HL-60 (cell line): ENCODE measurements at regions not wholly inside any gene's neighbourhood (a gene's known extent, or its start where the extent isn't known, plus 50 kb on each side); places are given as distances from the start of the nearest gene placed in this dataset.

Experiments
- CTCF ChIP-seq: IDR thresholded peaks from one replicate; pipeline ENCODE4 v1.5.1; 2011; ENCODE audit warnings: low read length, control low read depth, inconsistent platforms; ENCODE audit not compliant: insufficient read depth
- GABPA ChIP-seq: IDR thresholded peaks from 2 replicates; pipeline ENCODE4 v1.6.1; 2012; ENCODE audit warnings: low read depth
- SPI1 ChIP-seq: IDR thresholded peaks from 2 replicates; pipeline ENCODE4 v1.6.1; 2012; ENCODE audit warnings: low read depth, mild to moderate bottlenecking, borderline replicate concordance

GRCh38 chr12:47352067-47352466, 272.3 kb upstream of the AMIGO2 start:
- TF ChIP-seq CTCF: no peak
- TF ChIP-seq GABPA: no peak
- no peak for TF ChIP-seq SPI1
